ENCODE measurements at regions not wholly inside any gene's neighbourhood (a gene's known extent, or its start where the extent isn't known, plus 50 kb on each side); places are given as distances from the start of the nearest gene placed in this dataset.

- no peak overlapping the region for H3K4me3 ChIP-seq (ENCODE audit: insufficient read length, low read depth)
- H3K27me3 ChIP-seq (ENCODE audit: insufficient read depth, insufficient read length) = no peaks in the 10 kb centered on the region
- H3K4me1 ChIP-seq (ENCODE audit: insufficient read depth, insufficient read length) = no peaks in the 10 kb centered on the region
- H3K9me3 ChIP-seq (ENCODE audit: insufficient read depth, low read length) = no peaks in the 10 kb centered on the region
- no peak overlapping the region for H3K9ac ChIP-seq (ENCODE audit: insufficient read length, low read depth)
- no peaks in the 10 kb centered on the region for H3K36me3 ChIP-seq (ENCODE audit: insufficient read depth, insufficient read length, low read length)
- DNase-seq (ENCODE audit: low read depth, low spot score) = no peak
- TF ChIP-seq YY1 (IDR thresholded peaks at IDR 0.05; ENCODE audit: insufficient read depth, insufficient read length) = no peak
- TF ChIP-seq ZNF274 (IDR thresholded peaks at IDR 0.05; ENCODE audit: low read depth, low read length) = no peak
- no peak for TF ChIP-seq SUZ12 (IDR thresholded peaks at IDR 0.05; ENCODE audit: extremely low read depth, insufficient read depth, insufficient read length)
Measured at GRCh38 chr6:80658926-80659325, 552.5 kb downstream of the BCKDHB start.

- Histone ChIP-seq H3K9ac (ENCODE audit: insufficient read length, low read depth) (no peak overlapping the region), H3K4me1 (ENCODE audit: insufficient read depth, insufficient read length) (no peaks in the 10 kb centered on the region), H3K36me3 (ENCODE audit: insufficient read depth, insufficient read length, low read length) (no peaks in the 10 kb centered on the region), H3K9me3 (ENCODE audit: insufficient read depth, low read length) (no peaks in the 10 kb centered on the region), H3K4me3 (ENCODE audit: insufficient read length, low read depth) (no peak overlapping the region), H3K27me3 (ENCODE audit: insufficient read depth, insufficient read length) (no peaks in the 10 kb centered on the region)
- no peak for DNase-seq (ENCODE audit: low read depth, low spot score)
- TF ChIP-seq YY1 (IDR thresholded peaks at IDR 0.05; ENCODE audit: insufficient read depth, insufficient read length) = no peak
- TF ChIP-seq ZNF274 (IDR thresholded peaks at IDR 0.05; ENCODE audit: low read depth, low read length) = no peak
- no peak for TF ChIP-seq SUZ12 (IDR thresholded peaks at IDR 0.05; ENCODE audit: extremely low read depth, insufficient read depth, insufficient read length)
Measured at GRCh38 chr6:80647156-80647555, 540.7 kb downstream of the BCKDHB start.

GRCh38 chr6:80643881-80644280 lies 537.4 kb downstream of the BCKDHB start:
- Histone ChIP-seq H3K36me3 (ENCODE audit: insufficient read depth, insufficient read length, low read length) (no peaks in the 10 kb centered on the region), H3K4me1 (ENCODE audit: insufficient read depth, insufficient read length) (no peaks in the 10 kb centered on the region), H3K27me3 (ENCODE audit: insufficient read depth, insufficient read length) (no peaks in the 10 kb centered on the region), H3K9ac (ENCODE audit: insufficient read length, low read depth) (no peak overlapping the region), H3K4me3 (ENCODE audit: insufficient read length, low read depth) (no peak overlapping the region), H3K9me3 (ENCODE audit: insufficient read depth, low read length) (no peaks in the 10 kb centered on the region)
- no peak for DNase-seq (ENCODE audit: low read depth, low spot score)
- no peak for TF ChIP-seq ZNF274 (IDR thresholded peaks at IDR 0.05; ENCODE audit: low read depth, low read length)

GRCh38 chr6:80642452-80642851 lies 536.0 kb downstream of the BCKDHB start:
- no peaks in the 10 kb centered on the region for H3K36me3 ChIP-seq (ENCODE audit: insufficient read depth, insufficient read length, low read length)
- no peak overlapping the region for H3K4me3 ChIP-seq (ENCODE audit: insufficient read length, low read depth)
- no peak for TF ChIP-seq YY1 (IDR thresholded peaks at IDR 0.05; ENCODE audit: insufficient read depth, insufficient read length)
- no peak for TF ChIP-seq ZNF274 (IDR thresholded peaks at IDR 0.05; ENCODE audit: low read depth, low read length)
- no peak for TF ChIP-seq SUZ12 (IDR thresholded peaks at IDR 0.05; ENCODE audit: extremely low read depth, insufficient read depth, insufficient read length)
- H3K9me3 ChIP-seq (ENCODE audit: insufficient read depth, low read length) = no peaks in the 10 kb centered on the region
- no peaks in the 10 kb centered on the region for H3K27me3 ChIP-seq (ENCODE audit: insufficient read depth, insufficient read length)
- H3K4me1 ChIP-seq (ENCODE audit: insufficient read depth, insufficient read length) = no peaks in the 10 kb centered on the region
- no peak for DNase-seq (ENCODE audit: low read depth, low spot score)
- no peak overlapping the region for H3K9ac ChIP-seq (ENCODE audit: insufficient read length, low read depth)

- no peak for DNase-seq (ENCODE audit: low read depth, low spot score)
- no peaks in the 10 kb centered on the region for H3K27me3 ChIP-seq (ENCODE audit: insufficient read depth, insufficient read length)
- no peaks in the 10 kb centered on the region for H3K9me3 ChIP-seq (ENCODE audit: insufficient read depth, low read length)
- H3K4me3 ChIP-seq (ENCODE audit: insufficient read length, low read depth) = no peak overlapping the region
- no peaks in the 10 kb centered on the region for H3K36me3 ChIP-seq (ENCODE audit: insufficient read depth, insufficient read length, low read length)
- no peak for TF ChIP-seq YY1 (IDR thresholded peaks at IDR 0.05; ENCODE audit: insufficient read depth, insufficient read length)
- TF ChIP-seq SUZ12 (IDR thresholded peaks at IDR 0.05; ENCODE audit: extremely low read depth, insufficient read depth, insufficient read length) = no peak
- TF ChIP-seq ZNF274 (IDR thresholded peaks at IDR 0.05; ENCODE audit: low read depth, low read length) = no peak
- no peaks in the 10 kb centered on the region for H3K4me1 ChIP-seq (ENCODE audit: insufficient read depth, insufficient read length)
- H3K9ac ChIP-seq (ENCODE audit: insufficient read length, low read depth) = no peak overlapping the region
Measured at GRCh38 chr6:80641591-80641990, 535.1 kb downstream of the BCKDHB start.

GRCh38 chr6:80640176-80640575 lies 533.7 kb downstream of the BCKDHB start:
- Histone ChIP-seq H3K27me3 (ENCODE audit: insufficient read depth, insufficient read length) (no peaks in the 10 kb centered on the region), H3K4me3 (ENCODE audit: insufficient read length, low read depth) (no peak overlapping the region), H3K9ac (ENCODE audit: insufficient read length, low read depth) (no peak overlapping the region), H3K36me3 (ENCODE audit: insufficient read depth, insufficient read length, low read length) (no peaks in the 10 kb centered on the region), H3K9me3 (ENCODE audit: insufficient read depth, low read length) (no peaks in the 10 kb centered on the region), H3K4me1 (ENCODE audit: insufficient read depth, insufficient read length) (no peaks in the 10 kb centered on the region)
- DNase-seq (ENCODE audit: low read depth, low spot score) = no peak
- TF ChIP-seq YY1 (IDR thresholded peaks at IDR 0.05; ENCODE audit: insufficient read depth, insufficient read length) (no peak), ZNF274 (IDR thresholded peaks at IDR 0.05; ENCODE audit: low read depth, low read length) (no peak), SUZ12 (IDR thresholded peaks at IDR 0.05; ENCODE audit: extremely low read depth, insufficient read depth, insufficient read length) (no peak)

- no peak for DNase-seq (ENCODE audit: low read depth, low spot score)
- H3K27me3 ChIP-seq (ENCODE audit: insufficient read depth, insufficient read length) = no peaks in the 10 kb centered on the region
- no peak overlapping the region for H3K4me3 ChIP-seq (ENCODE audit: insufficient read length, low read depth)
- no peak overlapping the region for H3K9ac ChIP-seq (ENCODE audit: insufficient read length, low read depth)
- no peaks in the 10 kb centered on the region for H3K36me3 ChIP-seq (ENCODE audit: insufficient read depth, insufficient read length, low read length)
- no peaks in the 10 kb centered on the region for H3K9me3 ChIP-seq (ENCODE audit: insufficient read depth, low read length)
- TF ChIP-seq SUZ12 (IDR thresholded peaks at IDR 0.05; ENCODE audit: extremely low read depth, insufficient read depth, insufficient read length) (no peak), YY1 (IDR thresholded peaks at IDR 0.05; ENCODE audit: insufficient read depth, insufficient read length) (no peak), ZNF274 (IDR thresholded peaks at IDR 0.05; ENCODE audit: low read depth, low read length) (no peak)
- H3K4me1 ChIP-seq (ENCODE audit: insufficient read depth, insufficient read length) = no peaks in the 10 kb centered on the region
Measured at GRCh38 chr6:80639181-80639629, 532.7 kb downstream of the BCKDHB start.

All from NT2/D1 (cell line).